H9 (cell line): ENCODE measurements at regions not wholly inside any gene's neighbourhood (a gene's known extent, or its start where the extent isn't known, plus 50 kb on each side); places are given as distances from the start of the nearest gene placed in this dataset.

ENCODE experiments used
- DNase-seq: peaks from one replicate; pipeline ENCODE4 v3.0.0-alpha.2; 2017
- H2AFZ ChIP-seq: one replicate; pipeline ENCODE4 v1.6.1; 2013; ENCODE audit warnings: mild to moderate bottlenecking, low read length, control low read depth, moderate library complexity
- H2AK5ac ChIP-seq: 2 replicates; pipeline ENCODE4 v1.6.1; 2013; ENCODE audit warnings: low read length, control low read depth, mixed read lengths; ENCODE audit not compliant: insufficient read length
- H2BK120ac ChIP-seq: one replicate; pipeline ENCODE4 v1.6.1; 2013; ENCODE audit warnings: low read depth, mild to moderate bottlenecking, low read length, control low read depth, inconsistent platforms; ENCODE audit not compliant: poor library complexity, severe bottlenecking
- H2BK12ac ChIP-seq: 2 replicates; pipeline ENCODE4 v1.6.1; 2013; ENCODE audit warnings: low read length, control low read depth, mixed read lengths, low read depth; ENCODE audit not compliant: insufficient read length
- H2BK15ac ChIP-seq: 2 replicates; pipeline ENCODE4 v1.6.1; 2013; ENCODE audit warnings: low read depth, low read length, control low read depth
- H2BK20ac ChIP-seq: one replicate; pipeline ENCODE4 v1.6.1; 2013; ENCODE audit warnings: low read depth, mild to moderate bottlenecking, low read length, control low read depth, inconsistent platforms; ENCODE audit not compliant: poor library complexity, severe bottlenecking
- H2BK5ac ChIP-seq: 2 replicates; pipeline ENCODE4 v1.6.1; 2013; ENCODE audit warnings: low read length, control low read depth, mixed read lengths; ENCODE audit not compliant: insufficient read length
- H3K14ac ChIP-seq: 2 replicates; pipeline ENCODE4 v1.6.1; 2013; ENCODE audit warnings: low read length, control low read depth; ENCODE audit not compliant: insufficient read depth
- H3K18ac ChIP-seq: 2 replicates; pipeline ENCODE4 v1.6.1; 2013; ENCODE audit warnings: low read depth, mild to moderate bottlenecking, mixed read lengths, low read length, control low read depth; ENCODE audit not compliant: insufficient read length
- H3K23ac ChIP-seq: 2 replicates; pipeline ENCODE4 v1.6.1; 2013; ENCODE audit warnings: low read length, control low read depth, mixed read lengths, low read depth; ENCODE audit not compliant: insufficient read length
- H3K23me2 ChIP-seq: 2 replicates; pipeline ENCODE4 v1.6.1; 2013; ENCODE audit warnings: low read depth, mild to moderate bottlenecking, mixed read lengths, low read length, control low read depth; ENCODE audit not compliant: insufficient read length, poor library complexity, severe bottlenecking
- H3K27ac ChIP-seq: 2 replicates; pipeline ENCODE4 v1.5.1; 2013; ENCODE audit warnings: low read length, control low read depth, mixed read lengths, low read depth; ENCODE audit not compliant: insufficient read length
- H3K27me3 ChIP-seq: 2 replicates; pipeline ENCODE4 v1.6.1; 2013; ENCODE audit warnings: low read length, control low read depth, inconsistent platforms; ENCODE audit not compliant: insufficient read depth
- H3K4ac ChIP-seq: 2 replicates; pipeline ENCODE4 v1.6.1; 2013; ENCODE audit warnings: low read depth, mild to moderate bottlenecking, control low read depth, inconsistent platforms, low read length, moderate library complexity
- H3K4me1 ChIP-seq: 2 replicates; pipeline ENCODE4 v1.6.1; 2013; ENCODE audit warnings: low read length, control low read depth, inconsistent platforms; ENCODE audit not compliant: insufficient read depth
- H3K4me2 ChIP-seq: 2 replicates; pipeline ENCODE4 v1.6.1; 2013; ENCODE audit warnings: low read length, control low read depth, mixed read lengths; ENCODE audit not compliant: insufficient read length, insufficient read depth
- H3K56ac ChIP-seq: 2 replicates; pipeline ENCODE4 v1.6.1; 2013; ENCODE audit warnings: low read depth, mild to moderate bottlenecking, mixed read lengths, low read length, control low read depth; ENCODE audit not compliant: insufficient read length
- H3K79me1 ChIP-seq: 2 replicates; pipeline ENCODE4 v1.6.1; 2013; ENCODE audit warnings: low read depth, mild to moderate bottlenecking, moderate library complexity, low read length, control low read depth, inconsistent platforms; ENCODE audit not compliant: insufficient read depth, poor library complexity, severe bottlenecking
- H3K79me2 ChIP-seq: 2 replicates; pipeline ENCODE4 v1.6.1; 2013; ENCODE audit warnings: low read length, control low read depth, inconsistent platforms; ENCODE audit not compliant: insufficient read depth
- H3K9ac ChIP-seq: 2 replicates; pipeline ENCODE4 v1.6.1; 2013; ENCODE audit warnings: low read length, control low read depth, mixed read lengths; ENCODE audit not compliant: insufficient read length; ENCODE audit errors: extremely low read depth
- H3K9me3 ChIP-seq: one replicate; pipeline ENCODE4 v1.6.1; 2013; ENCODE audit warnings: low read depth, low read length, inconsistent platforms; ENCODE audit not compliant: control insufficient read depth
- H3T11ph ChIP-seq: one replicate; pipeline ENCODE4 v1.6.1; 2013; ENCODE audit warnings: mild to moderate bottlenecking, low read length, control low read depth, inconsistent platforms
- H4K20me1 ChIP-seq: one replicate; pipeline ENCODE4 v1.6.1; 2013; ENCODE audit not compliant: control insufficient read depth, insufficient read length, insufficient read depth
- H4K5ac ChIP-seq: 2 replicates; pipeline ENCODE4 v1.6.1; 2013; ENCODE audit warnings: low read depth, mild to moderate bottlenecking, mixed read lengths, low read length, control low read depth; ENCODE audit not compliant: insufficient read length
- H4K8ac ChIP-seq: replicated peaks from 2 replicates; pipeline ENCODE4 v1.6.1; 2013; ENCODE audit warnings: low read length, control low read depth, mixed read lengths, low read depth; ENCODE audit not compliant: insufficient read length
- H4K91ac ChIP-seq: 2 replicates; pipeline ENCODE4 v1.6.1; 2013; ENCODE audit warnings: low read depth, mild to moderate bottlenecking, moderate library complexity, mixed read lengths, low read length, control low read depth; ENCODE audit not compliant: insufficient read length
- H3K27ac Mint-ChIP-seq, 3 experiments: 2 replicates in 2 of 3; 3 replicates in 1 of 3; pipeline ENCODE4 v1.8.0; 2020 to 2021; ENCODE audit warnings: mixed read lengths in 3 of 3, mild to moderate bottlenecking in 1 of 3, moderate library complexity in 1 of 3
- H3K27me3 Mint-ChIP-seq: 2 replicates; pipeline ENCODE4 v1.8.0; 2021; ENCODE audit warnings: low read depth, mild to moderate bottlenecking, moderate library complexity, mixed read lengths
- H3K36me3 Mint-ChIP-seq, 3 experiments: 2 replicates in 2 of 3; 3 replicates in 1 of 3; pipeline ENCODE4 v1.8.0; 2020 to 2021; ENCODE audit warnings: low read depth in 3 of 3, mixed read lengths in 3 of 3; ENCODE audit not compliant: insufficient read depth in 1 of 3
- H3K4me1 Mint-ChIP-seq, 2 experiments: 2 replicates each; pipeline ENCODE4 v1.8.0; 2020; ENCODE audit warnings: mixed read lengths in 2 of 2
- H3K4me3 Mint-ChIP-seq, 2 experiments: 2 replicates in 1 of 2; 3 replicates in 1 of 2; pipeline ENCODE4 v1.8.0; 2020 to 2021; ENCODE audit warnings: mild to moderate bottlenecking in 2 of 2, mixed read lengths in 2 of 2, moderate library complexity in 1 of 2
- H3K9me3 Mint-ChIP-seq, 2 experiments: 2 replicates in 1 of 2; 3 replicates in 1 of 2; pipeline ENCODE4 v1.8.0; 2020; ENCODE audit warnings: mild to moderate bottlenecking in 2 of 2, mixed read lengths in 2 of 2, moderate library complexity in 1 of 2
- WGBS: extraction: QIAGEN DNeasy Blood & Tissue Kit; methylation state at CpG from one replicate; pipeline ENCODE4 v1.1.7; 2013; ENCODE audit warnings: missing lambda C conversion rate, low lambda C conversion rate, mixed read lengths; ENCODE audit not compliant: insufficient read length; ENCODE audit errors: extremely low coverage; 5-methylcytosine and 5-hydroxymethylcytosine counted together
- TF ChIP-seq, protein P1 (sequence below): fragments of 200-600 bp; sonication (generic); conservative IDR thresholded peaks from 3 replicates; pipeline ENCODE4 v1.8.0; 2021; ENCODE audit warnings: antibody characterized with exemption, mild to moderate bottlenecking

DNA sequence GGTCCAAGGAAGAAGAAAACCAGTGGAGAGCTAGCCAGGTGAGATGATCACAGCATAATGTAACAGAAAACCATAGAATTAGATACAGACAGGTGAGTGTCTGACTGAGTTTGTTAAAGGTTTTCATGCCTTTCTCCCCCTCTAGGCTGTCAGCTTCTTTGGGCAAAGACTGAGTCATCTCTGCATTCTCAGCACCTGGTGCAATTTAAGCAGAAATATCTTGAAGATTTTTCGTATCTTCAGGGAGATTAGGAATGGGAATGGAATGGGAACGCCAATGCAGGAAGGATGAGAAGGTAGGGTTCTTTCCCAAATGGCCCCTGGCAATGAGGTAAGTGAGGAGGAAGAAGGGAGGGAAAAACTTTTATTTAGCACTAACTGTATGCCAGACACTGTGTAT lies 122.0 kb upstream of the SLC7A14 start:
- Histone ChIP-seq H3K4me1 (no peaks in the 10 kb centered on the region), H3K9ac (no peak overlapping the region), H2BK120ac (no peak overlapping the region), H3K56ac (no peak overlapping the region), H3K27me3 (no peaks in the 10 kb centered on the region), H3K79me2 (no peaks in the 10 kb centered on the region), H4K5ac (no peak overlapping the region), H2BK15ac (no peak overlapping the region), H3K9me3 (no peaks in the 10 kb centered on the region), H3K23ac (no peak overlapping the region), H4K20me1 (no peaks in the 10 kb centered on the region), H2BK12ac (no peak overlapping the region), H2BK5ac (no peak overlapping the region), H3K4ac (no peak overlapping the region), H3K14ac (no peak overlapping the region), H2AFZ (no peak overlapping the region), H3K18ac (no peak overlapping the region), H3K23me2 (no peaks in the 10 kb centered on the region), H2AK5ac (no peak overlapping the region), H3K79me1 (no peaks in the 10 kb centered on the region), H2BK20ac (no peak overlapping the region), H4K8ac (no peak overlapping the region), H3K4me2 (no peak overlapping the region), H3T11ph (no peak overlapping the region), H4K91ac (no peak overlapping the region), H3K27ac (no peak overlapping the region)
- DNase-seq = no peak
- H3K27me3 Mint-ChIP-seq = no peaks in the 10 kb centered on the region
- no CpG with 5 or more reads among the region's 2 CpGs for WGBS
- TF ChIP-seq, protein P1, sequence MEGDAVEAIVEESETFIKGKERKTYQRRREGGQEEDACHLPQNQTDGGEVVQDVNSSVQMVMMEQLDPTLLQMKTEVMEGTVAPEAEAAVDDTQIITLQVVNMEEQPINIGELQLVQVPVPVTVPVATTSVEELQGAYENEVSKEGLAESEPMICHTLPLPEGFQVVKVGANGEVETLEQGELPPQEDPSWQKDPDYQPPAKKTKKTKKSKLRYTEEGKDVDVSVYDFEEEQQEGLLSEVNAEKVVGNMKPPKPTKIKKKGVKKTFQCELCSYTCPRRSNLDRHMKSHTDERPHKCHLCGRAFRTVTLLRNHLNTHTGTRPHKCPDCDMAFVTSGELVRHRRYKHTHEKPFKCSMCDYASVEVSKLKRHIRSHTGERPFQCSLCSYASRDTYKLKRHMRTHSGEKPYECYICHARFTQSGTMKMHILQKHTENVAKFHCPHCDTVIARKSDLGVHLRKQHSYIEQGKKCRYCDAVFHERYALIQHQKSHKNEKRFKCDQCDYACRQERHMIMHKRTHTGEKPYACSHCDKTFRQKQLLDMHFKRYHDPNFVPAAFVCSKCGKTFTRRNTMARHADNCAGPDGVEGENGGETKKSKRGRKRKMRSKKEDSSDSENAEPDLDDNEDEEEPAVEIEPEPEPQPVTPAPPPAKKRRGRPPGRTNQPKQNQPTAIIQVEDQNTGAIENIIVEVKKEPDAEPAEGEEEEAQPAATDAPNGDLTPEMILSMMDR = no peak
- H3K36me3 Mint-ChIP-seq = peaks cover 0 to 9% (median 0%) of the 10 kb centered on the region in 3 experiments; a peak in 3 of 7 replicates
- H3K4me1 Mint-ChIP-seq = peaks cover 3 to 7% of the 10 kb centered on the region in 2 experiments; a peak in 2 of 4 replicates
- peak overlapping the region in 1 of 3 experiments; percentile 36; a peak in 1 of 7 replicates for H3K27ac Mint-ChIP-seq
- peaks cover 7 to 10% of the 10 kb centered on the region in 2 experiments; a peak in 3 of 5 replicates for H3K9me3 Mint-ChIP-seq
- no peak overlapping the region for H3K4me3 Mint-ChIP-seq
